GM12891 (cell line): ENCODE measurements at regions not wholly inside any gene's neighbourhood (a gene's known extent, or its start where the extent isn't known, plus 50 kb on each side); places are given as distances from the start of the nearest gene placed in this dataset.
"Not testable (repeated sequence)": the region's sequence is repeated elsewhere in the genome, so short reads cannot be mapped to it uniquely, and the experiment has no call there.

Experiments
- DNase-seq: peaks from one replicate; pipeline ENCODE4 v3.0.0; 2011; ENCODE audit warnings: low spot score; ENCODE audit not compliant: insufficient read length
- FAIRE-seq: peaks from 2 replicates; lab custom pipeline; 2011; peaks lifted over from hg19 to GRCh38; lab: Jason Lieb, UNC
- PAX5 ChIP-seq: IDR thresholded peaks from 2 replicates; pipeline ENCODE4 v1.6.1; 2011; ENCODE audit warnings: low read length, moderate library complexity, mild to moderate bottlenecking; ENCODE audit not compliant: insufficient read depth, severe bottlenecking
- POLR2A ChIP-seq: IDR thresholded peaks from 2 replicates; pipeline ENCODE4 v1.6.1; 2011; ENCODE audit warnings: low read depth, low read length, control low read depth
- POLR2AphosphoS5 ChIP-seq: IDR thresholded peaks from 2 replicates; pipeline ENCODE4 v1.6.1; 2011; ENCODE audit warnings: low read depth, low read length, control low read depth
- POU2F2 ChIP-seq: IDR thresholded peaks from 2 replicates; pipeline ENCODE4 v1.6.1; 2011; ENCODE audit warnings: low read depth, mild to moderate bottlenecking, control low read depth, low read length, moderate library complexity
- SPI1 ChIP-seq: IDR thresholded peaks from 2 replicates; pipeline ENCODE4 v1.6.1; 2011; ENCODE audit warnings: low read depth, low read length, control low read depth
- TAF1 ChIP-seq: IDR thresholded peaks from 2 replicates; pipeline ENCODE4 v1.6.1; 2011; ENCODE audit warnings: low read depth, low read length, control low read depth

- DNase-seq, FAIRE-seq: not testable (repeated sequence)
Measured at GRCh38 chr2:156254637-156255067, 77.9 kb downstream of the NR4A2 start.

GRCh38 chr2:156253765-156254164, 78.8 kb downstream of the NR4A2 start:
- FAIRE-seq, result no peak
- no peak for DNase-seq
- TF ChIP-seq TAF1 (no peak), POLR2A (no peak), PAX5 (no peak)

GRCh38 chr2:156242874-156243273, 89.6 kb downstream of the NR4A2 start:
- FAIRE-seq (no peak), DNase-seq (no peak)
- TF ChIP-seq PAX5 (no peak), POU2F2 (no peak), POLR2A (no peak), SPI1 (no peak), POLR2AphosphoS5 (no peak), TAF1 (no peak)

GRCh38 chr2:156237558-156237957, 95.0 kb downstream of the NR4A2 start:
- DNase-seq, result no peak
- no peak for FAIRE-seq
- TF ChIP-seq POLR2AphosphoS5, result no peak
- TF ChIP-seq PAX5, result no peak
- no peak for TF ChIP-seq POLR2A
- no peak for TF ChIP-seq SPI1
- no peak for TF ChIP-seq POU2F2
- TF ChIP-seq TAF1, result no peak

- no peak for DNase-seq
- FAIRE-seq, result no peak
- TF ChIP-seq PAX5, result no peak
- no peak for TF ChIP-seq TAF1
- TF ChIP-seq POU2F2, result no peak
- TF ChIP-seq SPI1, result no peak
- no peak for TF ChIP-seq POLR2AphosphoS5
- TF ChIP-seq POLR2A, result no peak
Measured at GRCh38 chr2:156229724-156230362, 102.7 kb downstream of the NR4A2 start.

GRCh38 chr2:156223328-156223727, 109.2 kb downstream of the NR4A2 start:
- FAIRE-seq, DNase-seq: not testable (repeated sequence)

- FAIRE-seq (no peak), DNase-seq (no peak)
- no peak for TF ChIP-seq SPI1
- TF ChIP-seq POLR2AphosphoS5, result no peak
- no peak for TF ChIP-seq POLR2A
- TF ChIP-seq PAX5, result no peak
- TF ChIP-seq POU2F2, result no peak
- TF ChIP-seq TAF1, result no peak
Measured at GRCh38 chr2:156221703-156222102, 110.8 kb downstream of the NR4A2 start.

GRCh38 chr2:156219491-156220100, 112.9 kb downstream of the NR4A2 start:
- TF ChIP-seq TAF1 (no peak), POU2F2 (no peak), POLR2AphosphoS5 (no peak), SPI1 (no peak), PAX5 (no peak), POLR2A (no peak)
- FAIRE-seq, result no peak
- DNase-seq, result no peak

GRCh38 chr2:156215656-156216055, 116.9 kb downstream of the NR4A2 start:
- TF ChIP-seq POLR2A (no peak), PAX5 (no peak), POLR2AphosphoS5 (no peak), POU2F2 (no peak), SPI1 (no peak), TAF1 (no peak)
- no peak for FAIRE-seq

GRCh38 chr2:156211318-156211717, 121.2 kb downstream of the NR4A2 start:
- no peak for FAIRE-seq
- DNase-seq, result no peak
- TF ChIP-seq POLR2AphosphoS5, result no peak
- TF ChIP-seq POU2F2, result no peak
- no peak for TF ChIP-seq SPI1

More at GRCh38 chr2:156215656-156216055, 116.9 kb downstream of the NR4A2 start:
- DNase-seq, result no peak
